Activated CD4-positive, alpha-beta memory T cell treated with anti-CD3 and anti-CD28 coated beads, Interleukin-2, amount 10 ng/mL, durations not matched to agents 7 days and 5 days (primary cell): ENCODE measurements at regions not wholly inside any gene's neighbourhood (a gene's known extent, or its start where the extent isn't known, plus 50 kb on each side); places are given as distances from the start of the nearest gene placed in this dataset.

ENCODE experiments used
- CTCF ChIA-PET: fragments of 350-600 bp; sonication (Branson Sonifier 250); formaldehyde crosslinking; loops from one replicate; lab custom pipeline; 2021; ENCODE audit warnings: antibody characterized with exemption, inconsistent platforms; lab: Charles Lee
- POLR2A ChIA-PET: fragments of 350-600 bp; sonication (Branson Sonifier 250); formaldehyde crosslinking; loops from one replicate; lab custom pipeline; 2021; ENCODE audit warnings: antibody characterized with exemption; lab: Charles Lee
- DNase-seq: peaks from one replicate; pipeline ENCODE4 v3.0.0-alpha.2; 2020
- H3K27ac Mint-ChIP-seq: one replicate; pipeline ENCODE4 v1.8.0; 2021; ENCODE audit warnings: mild to moderate bottlenecking, mixed read lengths
- H3K27me3 Mint-ChIP-seq: one replicate; pipeline ENCODE4 v1.8.0; 2021; ENCODE audit warnings: mixed read lengths
- H3K36me3 Mint-ChIP-seq: one replicate; pipeline ENCODE4 v1.8.0; 2021; ENCODE audit warnings: low read depth, mixed read lengths
- H3K4me1 Mint-ChIP-seq: one replicate; pipeline ENCODE4 v1.8.0; 2021; ENCODE audit warnings: mixed read lengths
- H3K4me3 Mint-ChIP-seq: one replicate; pipeline ENCODE4 v1.8.0; 2021; ENCODE audit warnings: mild to moderate bottlenecking, mixed read lengths
- H3K9me3 Mint-ChIP-seq: one replicate; pipeline ENCODE4 v1.8.0; 2021; ENCODE audit warnings: mixed read lengths

GRCh38 chr17:52233176-52233575, 74.7 kb upstream of the CA10 start:
- Mint-ChIP-seq H3K4me1 (no peaks in the 10 kb centered on the region), H3K36me3 (no peaks in the 10 kb centered on the region), H3K4me3 (no peak overlapping the region), H3K27ac (no peak overlapping the region), H3K27me3 (no peaks in the 10 kb centered on the region), H3K9me3 (no peaks in the 10 kb centered on the region)
- POLR2A ChIA-PET = no interaction called here
- no peak for DNase-seq
- CTCF ChIA-PET = no interaction called here

GRCh38 chr17:52228823-52229222, 70.3 kb upstream of the CA10 start:
- no peak for DNase-seq
- ChIA-PET POLR2A (no interaction called here), CTCF (no interaction called here)
- no peak overlapping the region for H3K4me3 Mint-ChIP-seq
- no peaks in the 10 kb centered on the region for H3K36me3 Mint-ChIP-seq
- no peak overlapping the region for H3K27ac Mint-ChIP-seq
- no peaks in the 10 kb centered on the region for H3K9me3 Mint-ChIP-seq
- no peaks in the 10 kb centered on the region for H3K27me3 Mint-ChIP-seq
- no peaks in the 10 kb centered on the region for H3K4me1 Mint-ChIP-seq

- CTCF ChIA-PET = no interaction called here
- POLR2A ChIA-PET = no interaction called here
- Mint-ChIP-seq H3K4me1 (no peaks in the 10 kb centered on the region), H3K4me3 (no peak overlapping the region), H3K36me3 (no peaks in the 10 kb centered on the region), H3K27me3 (no peaks in the 10 kb centered on the region), H3K27ac (no peak overlapping the region), H3K9me3 (no peaks in the 10 kb centered on the region)
- DNase-seq = no peak
Observed at GRCh38 chr17:52227926-52228325, 69.4 kb upstream of the CA10 start.

GRCh38 chr17:52213451-52213850, 54.9 kb upstream of the CA10 start:
- POLR2A ChIA-PET = no interaction called here
- H3K27ac Mint-ChIP-seq = no peak overlapping the region
- CTCF ChIA-PET = no interaction called here
- no peaks in the 10 kb centered on the region for H3K36me3 Mint-ChIP-seq
- H3K4me1 Mint-ChIP-seq = no peaks in the 10 kb centered on the region
- no peaks in the 10 kb centered on the region for H3K9me3 Mint-ChIP-seq
- H3K27me3 Mint-ChIP-seq = no peaks in the 10 kb centered on the region
- no peak for DNase-seq
- H3K4me3 Mint-ChIP-seq = no peak overlapping the region

- Mint-ChIP-seq H3K4me1 (no peaks in the 10 kb centered on the region), H3K27me3 (no peaks in the 10 kb centered on the region), H3K9me3 (no peaks in the 10 kb centered on the region), H3K36me3 (no peaks in the 10 kb centered on the region), H3K27ac (no peak overlapping the region), H3K4me3 (no peak overlapping the region)
- POLR2A ChIA-PET = no interaction called here
- CTCF ChIA-PET = no interaction called here
- no peak for DNase-seq
Observed at GRCh38 chr17:52212851-52213250, 54.3 kb upstream of the CA10 start.

GRCh38 chr17:52209507-52209906, 51.0 kb upstream of the CA10 start:
- Mint-ChIP-seq H3K9me3 (no peaks in the 10 kb centered on the region), H3K27me3 (no peaks in the 10 kb centered on the region), H3K27ac (no peak overlapping the region), H3K4me1 (no peaks in the 10 kb centered on the region), H3K4me3 (no peak overlapping the region), H3K36me3 (no peaks in the 10 kb centered on the region)
- POLR2A ChIA-PET = no interaction called here
- no peak for DNase-seq
- CTCF ChIA-PET = no interaction called here
